ENCODE measurements at regions not wholly inside any gene's neighbourhood (a gene's known extent, or its start where the extent isn't known, plus 50 kb on each side); places are given as distances from the start of the nearest gene placed in this dataset.

DNA sequence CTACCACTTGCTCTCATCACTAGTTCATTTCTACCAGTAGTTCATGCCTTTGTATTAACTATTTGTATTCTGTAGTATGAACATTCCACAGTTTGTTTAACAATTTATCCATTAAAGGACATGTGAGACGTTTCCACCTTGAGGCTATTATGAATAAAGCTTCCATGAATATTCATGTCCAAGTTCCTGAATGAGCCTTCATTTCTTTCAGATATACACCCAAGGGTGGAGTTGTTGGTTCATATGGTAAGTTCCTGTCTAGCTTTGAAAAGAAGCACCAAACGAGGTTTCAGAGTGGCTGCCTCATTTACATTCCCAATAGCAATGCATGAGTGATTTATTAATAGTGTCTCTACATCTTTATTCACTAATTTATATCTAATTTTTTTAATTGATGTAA, 407.8 kb upstream of the C16orf82 start:
- Mint-ChIP-seq H3K4me3 (ENCODE audit: unreplicated experiment) (no peak overlapping the region), H3K9me3 (ENCODE audit: unreplicated experiment) (peaks cover 9% of the 10 kb centered on the region), H3K27ac (ENCODE audit: unreplicated experiment) (no peak overlapping the region), H3K36me3 (ENCODE audit: low read depth, unreplicated experiment) (no peaks in the 10 kb centered on the region), H3K27me3 (ENCODE audit: unreplicated experiment) (peaks cover 4% of the 10 kb centered on the region), H3K4me1 (ENCODE audit: unreplicated experiment) (peaks cover 3% of the 10 kb centered on the region)
- TF ChIP-seq, protein P1, sequence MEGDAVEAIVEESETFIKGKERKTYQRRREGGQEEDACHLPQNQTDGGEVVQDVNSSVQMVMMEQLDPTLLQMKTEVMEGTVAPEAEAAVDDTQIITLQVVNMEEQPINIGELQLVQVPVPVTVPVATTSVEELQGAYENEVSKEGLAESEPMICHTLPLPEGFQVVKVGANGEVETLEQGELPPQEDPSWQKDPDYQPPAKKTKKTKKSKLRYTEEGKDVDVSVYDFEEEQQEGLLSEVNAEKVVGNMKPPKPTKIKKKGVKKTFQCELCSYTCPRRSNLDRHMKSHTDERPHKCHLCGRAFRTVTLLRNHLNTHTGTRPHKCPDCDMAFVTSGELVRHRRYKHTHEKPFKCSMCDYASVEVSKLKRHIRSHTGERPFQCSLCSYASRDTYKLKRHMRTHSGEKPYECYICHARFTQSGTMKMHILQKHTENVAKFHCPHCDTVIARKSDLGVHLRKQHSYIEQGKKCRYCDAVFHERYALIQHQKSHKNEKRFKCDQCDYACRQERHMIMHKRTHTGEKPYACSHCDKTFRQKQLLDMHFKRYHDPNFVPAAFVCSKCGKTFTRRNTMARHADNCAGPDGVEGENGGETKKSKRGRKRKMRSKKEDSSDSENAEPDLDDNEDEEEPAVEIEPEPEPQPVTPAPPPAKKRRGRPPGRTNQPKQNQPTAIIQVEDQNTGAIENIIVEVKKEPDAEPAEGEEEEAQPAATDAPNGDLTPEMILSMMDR (IDR thresholded peaks at IDR 0.05; ENCODE audit: unreplicated experiment): no peak
- no peak for DNase-seq (ENCODE audit: low spot score)

DNA sequence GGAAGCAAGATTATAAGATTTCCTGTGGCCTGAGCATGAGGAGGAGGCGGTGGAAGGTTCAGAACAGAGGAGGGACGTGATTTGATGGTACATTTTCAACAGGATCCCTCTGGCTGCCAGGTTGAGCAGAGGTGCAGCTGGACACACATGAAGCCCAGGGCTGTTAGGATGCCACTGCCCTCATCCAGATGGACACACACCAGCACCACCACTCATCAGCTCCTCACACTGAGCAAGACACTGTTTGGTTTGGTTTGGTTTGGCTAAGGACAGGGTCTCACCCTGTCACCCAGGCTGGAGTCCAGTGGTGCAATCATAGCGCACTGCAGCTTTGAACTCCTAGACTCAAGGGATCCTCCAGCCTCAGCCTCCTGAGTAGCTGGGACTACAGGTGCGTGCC, 402.6 kb upstream of the C16orf82 start:
- H3K4me1 Mint-ChIP-seq (ENCODE audit: unreplicated experiment): peaks cover 4% of the 10 kb centered on the region
- peaks cover 4% of the 10 kb centered on the region for H3K27me3 Mint-ChIP-seq (ENCODE audit: unreplicated experiment)
- TF ChIP-seq, protein P1 (IDR thresholded peaks at IDR 0.05; ENCODE audit: unreplicated experiment): no peak
- H3K36me3 Mint-ChIP-seq (ENCODE audit: low read depth, unreplicated experiment): no peaks in the 10 kb centered on the region
- DNase-seq (ENCODE audit: low spot score): no peak
- no peak overlapping the region for H3K27ac Mint-ChIP-seq (ENCODE audit: unreplicated experiment)
- H3K9me3 Mint-ChIP-seq (ENCODE audit: unreplicated experiment): peaks cover 8% of the 10 kb centered on the region
- no peak overlapping the region for H3K4me3 Mint-ChIP-seq (ENCODE audit: unreplicated experiment)

DNA sequence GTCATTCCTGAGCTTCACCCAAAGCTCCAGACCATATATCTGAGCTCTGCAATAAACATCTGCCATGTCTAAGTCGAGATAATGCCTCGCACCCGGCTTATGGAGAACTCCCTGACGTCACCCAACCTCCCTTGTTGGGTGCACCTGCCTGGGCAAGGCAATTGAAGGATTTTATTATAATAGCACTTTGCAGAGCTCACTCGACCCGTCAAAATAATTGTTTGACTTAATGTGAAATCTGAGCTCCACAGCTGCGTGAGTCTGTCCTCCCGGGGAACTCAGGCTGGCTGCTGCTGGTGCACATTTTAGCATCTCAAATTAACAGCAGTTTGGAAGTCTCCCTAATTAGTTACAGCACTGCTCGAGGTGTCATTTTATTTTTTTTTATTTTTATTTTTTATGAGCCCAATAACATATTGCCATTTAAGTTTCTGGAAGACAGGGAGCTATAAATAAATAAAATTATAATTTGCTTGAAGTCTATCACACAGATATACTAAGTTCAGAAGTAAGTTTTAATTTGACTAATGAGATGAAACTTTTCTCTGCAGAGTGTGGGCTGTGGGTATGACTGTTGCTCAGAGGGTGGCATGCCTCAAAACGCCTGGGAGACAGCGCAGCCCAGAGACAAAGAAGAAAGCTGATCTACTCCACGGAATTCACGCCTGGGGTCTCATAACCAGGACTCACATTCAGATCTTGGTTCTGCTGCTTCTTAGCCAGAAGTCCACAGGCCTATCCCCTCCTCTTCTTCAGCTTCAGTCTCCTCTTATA, 401.4 kb upstream of the C16orf82 start:
- no peak overlapping the region for H3K4me3 Mint-ChIP-seq (ENCODE audit: unreplicated experiment)
- no peak for DNase-seq (ENCODE audit: low spot score)
- no peak overlapping the region for H3K27ac Mint-ChIP-seq (ENCODE audit: unreplicated experiment)
- H3K9me3 Mint-ChIP-seq (ENCODE audit: unreplicated experiment): peaks cover 12% of the 10 kb centered on the region
- H3K27me3 Mint-ChIP-seq (ENCODE audit: unreplicated experiment): peaks cover 2% of the 10 kb centered on the region
- H3K4me1 Mint-ChIP-seq (ENCODE audit: unreplicated experiment): peaks cover 4% of the 10 kb centered on the region
- peaks cover 4% of the 10 kb centered on the region for H3K36me3 Mint-ChIP-seq (ENCODE audit: low read depth, unreplicated experiment)
- TF ChIP-seq, protein P1 (IDR thresholded peaks at IDR 0.05; ENCODE audit: unreplicated experiment): no peak

DNA sequence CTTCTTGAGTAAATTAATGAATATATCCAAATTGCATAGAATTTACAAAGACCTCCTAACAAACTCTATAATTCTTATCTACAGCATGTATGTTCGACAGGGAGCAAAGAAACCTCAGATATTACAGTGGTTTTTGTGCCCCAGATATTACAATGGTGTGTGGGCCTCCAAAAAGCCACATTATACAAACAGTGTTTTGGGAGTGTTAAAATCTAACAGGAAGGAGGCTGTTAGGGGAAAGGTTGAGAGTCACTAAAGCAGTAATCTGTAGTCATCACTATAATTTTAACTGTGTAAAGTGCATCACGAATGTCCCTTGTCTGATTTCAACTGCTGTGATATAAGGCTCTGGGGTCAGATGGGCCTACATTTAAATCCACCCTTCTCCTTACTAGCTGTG, 400.2 kb upstream of the C16orf82 start:
- H3K9me3 Mint-ChIP-seq (ENCODE audit: unreplicated experiment): peaks cover 12% of the 10 kb centered on the region
- H3K4me3 Mint-ChIP-seq (ENCODE audit: unreplicated experiment): no peak overlapping the region
- H3K36me3 Mint-ChIP-seq (ENCODE audit: low read depth, unreplicated experiment): peaks cover 4% of the 10 kb centered on the region
- no peak for DNase-seq (ENCODE audit: low spot score)
- H3K27me3 Mint-ChIP-seq (ENCODE audit: unreplicated experiment): peaks cover 2% of the 10 kb centered on the region
- TF ChIP-seq, protein P1 (IDR thresholded peaks at IDR 0.05; ENCODE audit: unreplicated experiment): no peak
- no peak overlapping the region for H3K27ac Mint-ChIP-seq (ENCODE audit: unreplicated experiment)
- H3K4me1 Mint-ChIP-seq (ENCODE audit: unreplicated experiment): peaks cover 4% of the 10 kb centered on the region

DNA sequence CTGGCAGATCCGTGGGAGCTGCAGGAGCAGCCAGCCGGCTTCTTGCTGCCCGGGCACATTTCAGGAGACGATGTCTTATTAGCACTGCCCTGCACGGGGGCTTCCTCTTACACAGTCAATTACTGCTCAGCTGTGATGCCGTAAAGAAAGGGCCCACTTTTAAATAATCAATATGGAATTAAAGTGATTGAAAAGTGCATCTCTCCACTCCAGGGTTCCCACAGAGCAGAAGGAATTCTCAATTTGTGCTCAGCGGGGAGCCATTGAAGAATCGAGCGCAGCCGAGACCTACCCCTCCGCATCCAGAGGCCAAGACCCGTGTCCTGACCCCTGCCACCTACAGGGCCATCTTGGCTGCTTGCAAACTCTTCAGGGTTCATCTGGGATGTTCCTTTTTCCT, 399.4 kb upstream of the C16orf82 start:
- TF ChIP-seq, protein P1 (IDR thresholded peaks at IDR 0.05; ENCODE audit: unreplicated experiment): no peak
- Mint-ChIP-seq H3K9me3 (ENCODE audit: unreplicated experiment) (peaks cover 8% of the 10 kb centered on the region), H3K27me3 (ENCODE audit: unreplicated experiment) (no peaks in the 10 kb centered on the region), H3K36me3 (ENCODE audit: low read depth, unreplicated experiment) (peaks cover 4% of the 10 kb centered on the region), H3K4me3 (ENCODE audit: unreplicated experiment) (no peak overlapping the region), H3K27ac (ENCODE audit: unreplicated experiment) (no peak overlapping the region), H3K4me1 (ENCODE audit: unreplicated experiment) (peaks cover 4% of the 10 kb centered on the region)
- no peak for DNase-seq (ENCODE audit: low spot score)

Data from endothelial cell (in vitro differentiated cells).